Liver (tissue), 8 donors: ENCODE measurements at regions not wholly inside any gene's neighbourhood (a gene's known extent, or its start where the extent isn't known, plus 50 kb on each side); places are given as distances from the start of the nearest gene placed in this dataset.

Experiments
- DNase-seq: peaks from one replicate; pipeline ENCODE4 v3.0.0-alpha.2; 2017; ENCODE audit warnings: low spot score
- H3K27ac ChIP-seq, 2 donors: one replicate each; pipeline ENCODE4 v1.7.0; 2013; ENCODE audit warnings: inconsistent platforms in 2 of 2, low read length in 2 of 2, control low read depth in 1 of 2, low read depth in 1 of 2, mild to moderate bottlenecking in 1 of 2
- H3K27me3 ChIP-seq, 4 donors: one replicate each; pipeline versions ENCODE4 v1.6.1 to v1.7.0; 2013; ENCODE audit warnings: low read length in 3 of 4, inconsistent platforms in 1 of 4, mild to moderate bottlenecking in 1 of 4, moderate library complexity in 1 of 4; ENCODE audit not compliant: control insufficient read depth in 4 of 4, insufficient read depth in 4 of 4
- H3K36me3 ChIP-seq, 4 donors: one replicate each; pipeline versions ENCODE4 v1.6.1 to v1.7.0; 2013; ENCODE audit warnings: low read length in 3 of 4, mild to moderate bottlenecking in 3 of 4, low read depth in 1 of 4, moderate library complexity in 1 of 4; ENCODE audit not compliant: control insufficient read depth in 4 of 4, insufficient read depth in 3 of 4
- H3K4me1 ChIP-seq, 4 donors: one replicate each; pipeline versions ENCODE4 v1.6.1 to v1.7.0; 2013; ENCODE audit warnings: low read length in 3 of 4, mild to moderate bottlenecking in 3 of 4, moderate library complexity in 1 of 4; ENCODE audit not compliant: control insufficient read depth in 4 of 4, insufficient read depth in 4 of 4
- H3K4me3 ChIP-seq, 3 donors: one replicate each; pipeline versions ENCODE4 v1.6.1 to v1.7.0; 2013; ENCODE audit warnings: low read length in 3 of 3, control low read depth in 1 of 3, low read depth in 1 of 3, mild to moderate bottlenecking in 1 of 3
- H3K9ac ChIP-seq, 2 donors: one replicate each; pipeline ENCODE4 v1.7.0; 2013; ENCODE audit warnings: low read length in 2 of 2, mild to moderate bottlenecking in 2 of 2, moderate library complexity in 2 of 2, control low read depth in 1 of 2, low read depth in 1 of 2
- H3K9me3 ChIP-seq, 4 donors: one replicate each; pipeline versions ENCODE4 v1.6.1 to v1.7.0; 2013; ENCODE audit warnings: low read length in 3 of 4; ENCODE audit not compliant: control insufficient read depth in 4 of 4
- ATF3 ChIP-seq: IDR thresholded peaks from 2 replicates; pipeline ENCODE4 v1.6.1; 2016; ENCODE audit warnings: antibody characterized with exemption
- CTCF ChIP-seq: fragments of 150-350 bp; IDR thresholded peaks from 2 replicates; pipeline ENCODE4 v1.5.1; 2017; ENCODE audit warnings: improper control_type of control experiment, low read depth, low read length; ENCODE audit not compliant: missing input control
- EGR1 ChIP-seq, 2 donors: IDR thresholded peaks; 2 replicates each; pipeline ENCODE4 v1.6.1; 2016 to 2018; ENCODE audit warnings: antibody characterized with exemption in 2 of 2, low read depth in 2 of 2
- FOXA1 ChIP-seq: IDR thresholded peaks from 2 replicates; pipeline ENCODE4 v1.6.1; 2016; ENCODE audit warnings: antibody characterized with exemption
- FOXA2 ChIP-seq: IDR thresholded peaks from 2 replicates; pipeline ENCODE4 v1.6.1; 2016; ENCODE audit warnings: antibody characterized with exemption
- GABPA ChIP-seq, 2 donors: IDR thresholded peaks in 1 of 2; conservative IDR thresholded peaks in 1 of 2; 2 replicates each; pipeline ENCODE4 v1.6.1; 2016; ENCODE audit warnings: antibody characterized with exemption in 2 of 2, mild to moderate bottlenecking in 1 of 2, moderate library complexity in 1 of 2
- HNF4A ChIP-seq, 2 donors: conservative IDR thresholded peaks; 2 replicates each; pipeline ENCODE4 v1.6.1; 2016; ENCODE audit warnings: antibody characterized with exemption in 2 of 2, mild to moderate bottlenecking in 2 of 2
- HNF4G ChIP-seq: IDR thresholded peaks from 2 replicates; pipeline ENCODE4 v1.6.1; 2016; ENCODE audit warnings: antibody characterized with exemption
- JUND ChIP-seq, 2 donors: IDR thresholded peaks; 2 replicates each; pipeline ENCODE4 v1.6.1; 2016; ENCODE audit warnings: antibody characterized with exemption in 2 of 2
- NR2F2 ChIP-seq: IDR thresholded peaks from 2 replicates; pipeline ENCODE4 v1.6.1; 2016; ENCODE audit warnings: antibody characterized with exemption
- RAD21 ChIP-seq, 2 donors: IDR thresholded peaks; 2 replicates each; pipeline ENCODE4 v1.6.1; 2016; ENCODE audit warnings: antibody characterized with exemption in 2 of 2, mild to moderate bottlenecking in 2 of 2
- REST ChIP-seq: IDR thresholded peaks from 2 replicates; pipeline ENCODE4 v1.6.1; 2016; ENCODE audit warnings: antibody characterized with exemption, mild to moderate bottlenecking
- RXRA ChIP-seq, 2 donors: IDR thresholded peaks; 2 replicates each; pipeline ENCODE4 v1.6.1; 2017 to 2018; ENCODE audit warnings: antibody characterized with exemption in 2 of 2, mild to moderate bottlenecking in 1 of 2
- SP1 ChIP-seq: IDR thresholded peaks from 2 replicates; pipeline ENCODE4 v1.6.1; 2018; ENCODE audit warnings: antibody characterized with exemption, mild to moderate bottlenecking
- TAF1 ChIP-seq: conservative IDR thresholded peaks from 2 replicates; pipeline ENCODE4 v1.6.1; 2016; ENCODE audit warnings: antibody characterized with exemption, mild to moderate bottlenecking
- YY1 ChIP-seq: IDR thresholded peaks from 2 replicates; pipeline ENCODE4 v1.6.1; 2016; ENCODE audit warnings: antibody characterized with exemption, mild to moderate bottlenecking
- WGBS: extraction: QIAGEN DNeasy Blood & Tissue Kit; methylation state at CpG from one replicate; pipeline ENCODE4 v1.1.7; 2013; 5-methylcytosine and 5-hydroxymethylcytosine counted together
- TF ChIP-seq, protein P1 (sequence below): IDR thresholded peaks from 2 replicates; pipeline ENCODE4 v1.6.1; 2016; ENCODE audit warnings: antibody characterized with exemption
- donor health status: healthy.
- donor health status: healthy.
- donor health status: healthy.
- donor health status: healthy.
- donor health status: healthy.

DNA sequence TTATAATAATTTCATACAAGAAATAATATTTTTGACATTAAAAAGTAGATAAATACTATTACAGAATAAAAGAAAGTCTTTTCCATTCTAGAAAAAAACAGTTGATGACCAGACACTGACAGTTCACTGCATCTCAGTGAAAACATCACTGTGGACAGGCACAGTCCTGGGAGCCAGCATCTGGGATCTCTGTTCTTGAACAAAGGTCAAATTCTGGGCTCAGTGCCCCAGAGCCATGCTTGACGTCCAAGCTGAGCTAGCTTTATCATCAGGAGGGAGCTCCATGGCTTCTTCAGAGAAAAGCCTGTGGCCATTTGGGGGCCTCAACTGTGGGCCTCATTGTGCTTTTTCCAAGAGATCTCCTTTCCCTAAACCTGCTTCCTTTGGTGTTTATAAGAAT lies 86.1 kb upstream of the SRD5A2 start:
- Histone ChIP-seq H3K9ac (no peak overlapping the region), H3K36me3 (peaks cover 0 to 5% (median 0%) of the 10 kb centered on the region in 4 donors), H3K9me3 (no peaks in the 10 kb centered on the region), H3K4me3 (no peak overlapping the region), H3K27ac (no peak overlapping the region), H3K27me3 (no peaks in the 10 kb centered on the region), H3K4me1 (peaks cover 5 to 27% (median 22%) of the 10 kb centered on the region in 4 donors)
- TF ChIP-seq EGR1 (IDR thresholded peaks at IDR 0.05; ENCODE audit: low read depth in 2 of 2) (no peak), RXRA (IDR thresholded peaks at IDR 0.05) (peak; percentile 39 to 73), REST (peak; percentile 33), FOXA2 (no peak), NR2F2 (no peak), CTCF (no peak), TAF1 (no peak), JUND (IDR thresholded peaks at IDR 0.05) (peak in 1 of 2 donors; percentile 31), YY1 (peak; percentile 66), RAD21 (IDR thresholded peaks at IDR 0.05) (peak; percentile 44 to 57), HNF4A (conservative IDR thresholded peaks at IDR 0.05) (peak; percentile 75 to 87), FOXA1 (no peak), SP1 (peak; percentile 68)
- TF ChIP-seq, protein P1, sequence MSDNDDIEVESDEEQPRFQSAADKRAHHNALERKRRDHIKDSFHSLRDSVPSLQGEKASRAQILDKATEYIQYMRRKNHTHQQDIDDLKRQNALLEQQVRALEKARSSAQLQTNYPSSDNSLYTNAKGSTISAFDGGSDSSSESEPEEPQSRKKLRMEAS, result peak; percentile 42
- DNase-seq, result no peak
- WGBS, result 20% methylated on average over 1 of the region's 1 CpG

DNA sequence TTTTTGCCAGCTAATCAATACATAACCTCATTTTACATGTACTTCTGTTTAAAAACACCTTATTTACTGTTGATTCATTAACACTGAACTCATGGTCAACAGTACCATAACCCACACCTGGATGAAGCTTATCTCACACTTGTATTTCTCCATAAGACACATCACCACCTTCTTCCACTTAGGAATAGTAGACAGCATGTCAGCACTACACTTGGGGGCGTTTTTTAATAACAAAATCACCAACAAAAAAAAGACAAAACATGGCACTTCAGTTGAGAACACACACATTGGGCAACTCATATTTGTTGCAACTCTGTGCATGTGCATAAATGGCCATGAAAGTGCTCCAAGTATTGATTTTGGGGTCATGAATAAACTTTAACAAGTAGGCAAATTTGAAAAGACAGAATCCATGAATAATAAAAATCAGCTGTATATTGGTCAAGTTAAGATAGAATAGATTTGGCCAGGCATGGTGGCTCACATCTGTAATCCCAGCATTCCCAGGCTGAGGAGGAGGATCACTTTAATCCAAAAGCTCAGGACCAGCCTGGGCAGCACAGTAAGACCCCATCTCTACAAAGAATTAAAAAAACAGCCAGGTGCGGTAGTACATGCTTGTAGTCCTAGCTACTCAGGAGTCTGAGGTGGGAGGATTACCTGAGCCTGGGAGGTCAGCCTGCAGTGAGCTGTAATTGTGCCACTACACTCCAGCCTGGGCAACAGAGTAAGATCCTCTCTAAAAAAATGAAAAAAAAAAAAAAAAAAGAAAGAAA lies 84.4 kb upstream of the SRD5A2 start:
- peaks cover 0 to 15% (median 0%) of the 10 kb centered on the region in 4 donors for H3K36me3 ChIP-seq
- no peak for DNase-seq
- no peaks in the 10 kb centered on the region for H3K27me3 ChIP-seq
- TF ChIP-seq EGR1 (IDR thresholded peaks at IDR 0.05; ENCODE audit: low read depth in 2 of 2) (peak in 1 of 2 donors; percentile 15), FOXA1 (peak; percentile 50), HNF4G (no peak), RXRA (IDR thresholded peaks at IDR 0.05) (peak; percentile 82 to 83), NR2F2 (peak; percentile 16), GABPA (IDR thresholded peaks at IDR 0.05 in 1 of 2, conservative IDR thresholded peaks at IDR 0.05 in 1 of 2) (no peak), YY1 (peak; percentile 94), SP1 (peak; percentile 78), JUND (IDR thresholded peaks at IDR 0.05) (peak in 1 of 2 donors; percentile 53), REST (no peak), HNF4A (conservative IDR thresholded peaks at IDR 0.05) (peak; percentile 70 to 72), CTCF (no peak), ATF3 (peak; percentile 48), FOXA2 (no peak), TAF1 (no peak)
- TF ChIP-seq, protein P1, result peak; percentile 53

More for the DNA sequence above, 84.4 kb upstream of the SRD5A2 start:
- no peak overlapping the region for H3K9ac ChIP-seq
- H3K27ac ChIP-seq, result peak overlapping the region; percentile 69 to 71
- 37% methylated on average over 2 of the region's 2 CpGs for WGBS
- H3K4me3 ChIP-seq, result no peak overlapping the region
- peaks cover 5 to 27% (median 22%) of the 10 kb centered on the region in 4 donors for H3K4me1 ChIP-seq
- H3K9me3 ChIP-seq, result peaks cover 0 to 3% (median 0%) of the 10 kb centered on the region in 4 donors
